CD14-positive monocyte (primary cell): ENCODE measurements at regions not wholly inside any gene's neighbourhood (a gene's known extent, or its start where the extent isn't known, plus 50 kb on each side); places are given as distances from the start of the nearest gene placed in this dataset.

Experiments used
- DNase-seq, 3 donors: peaks; one replicate each; pipeline ENCODE4 v3.0.0-alpha.2; 2011 to 2022
- H2AFZ ChIP-seq: 2 replicates; pipeline ENCODE4 v1.6.0; 2012; ENCODE audit warnings: mild to moderate bottlenecking, low read depth, low read length, inconsistent platforms; ENCODE audit not compliant: insufficient read depth, poor library complexity, severe bottlenecking
- H3K27ac ChIP-seq, 2 donors: 1 replicate in 1 of 2; 2 replicates in 1 of 2; pipeline ENCODE4 v1.5.1; 2012 to 2013; ENCODE audit warnings: low read length in 2 of 2, control low read depth in 1 of 2, inconsistent platforms in 1 of 2, low read depth in 1 of 2, mild to moderate bottlenecking in 1 of 2
- H3K27me3 ChIP-seq, 2 donors: one replicate each; pipeline versions ENCODE4 v1.6.0 to v1.6.1; 2011 to 2013; ENCODE audit warnings: low read length in 2 of 2; ENCODE audit not compliant: control insufficient read depth in 2 of 2, insufficient read depth in 2 of 2
- H3K36me3 ChIP-seq, 2 donors: replicated peaks in 1 of 2; 1 replicate in 1 of 2; 2 replicates in 1 of 2; pipeline versions ENCODE4 v1.5.1 to v1.6.1; 2012 to 2013; ENCODE audit warnings: low read length in 2 of 2, control low read depth in 1 of 2, inconsistent platforms in 1 of 2, mild to moderate bottlenecking in 1 of 2; ENCODE audit not compliant: insufficient read depth in 2 of 2, control insufficient read depth in 1 of 2
- H3K4me1 ChIP-seq, 2 donors: 1 replicate in 1 of 2; 2 replicates in 1 of 2; pipeline versions ENCODE4 v1.5.1 to v1.6.1; 2012 to 2013; ENCODE audit warnings: low read length in 2 of 2, control low read depth in 1 of 2, inconsistent platforms in 1 of 2, mild to moderate bottlenecking in 1 of 2, moderate library complexity in 1 of 2; ENCODE audit not compliant: insufficient read depth in 2 of 2, control insufficient read depth in 1 of 2
- H3K4me2 ChIP-seq: replicated peaks from 2 replicates; pipeline ENCODE3; 2012; ENCODE audit warnings: low read length, moderate library complexity, mild to moderate bottlenecking; ENCODE audit not compliant: poor library complexity, severe bottlenecking; ENCODE audit errors: extremely low read depth
- H3K4me3 ChIP-seq, 3 experiments: fragments of 200-600 bp in 1 of 3; sonication (generic) in 1 of 3; replicated peaks in 1 of 3; 1 replicate in 2 of 3; 2 replicates in 1 of 3; pipeline ENCODE4 v1.5.1; 2011 to 2013; ENCODE audit warnings: low read length in 3 of 3, mild to moderate bottlenecking in 3 of 3, control low read depth in 2 of 3, low read depth in 2 of 3, inconsistent platforms in 1 of 3, moderate library complexity in 1 of 3
- H3K79me2 ChIP-seq: 2 replicates; pipeline ENCODE4 v1.6.0; 2012; ENCODE audit warnings: mild to moderate bottlenecking, control low read depth, inconsistent platforms, low read length, moderate library complexity; ENCODE audit not compliant: insufficient read depth
- H3K9ac ChIP-seq: 2 replicates; pipeline ENCODE4 v1.6.0; 2017; ENCODE audit warnings: low read length, mild to moderate bottlenecking; ENCODE audit not compliant: insufficient read depth, poor library complexity, severe bottlenecking
- H3K9me3 ChIP-seq, 2 donors: replicated peaks in 1 of 2; 1 replicate in 1 of 2; 2 replicates in 1 of 2; pipeline versions ENCODE4 v1.5.1 to v1.6.1; 2012 to 2013; ENCODE audit warnings: low read length in 2 of 2, control low read depth in 1 of 2; ENCODE audit not compliant: control insufficient read depth in 1 of 2, insufficient read depth in 1 of 2
- H4K20me1 ChIP-seq: 2 replicates; pipeline ENCODE4 v1.6.0; 2012; ENCODE audit warnings: mild to moderate bottlenecking, low read length, control low read depth, moderate library complexity; ENCODE audit not compliant: insufficient read depth
- H3K27ac Mint-ChIP-seq, 7 donors: one replicate each; pipeline ENCODE4 v1.8.0; 2020; ENCODE audit warnings: mild to moderate bottlenecking in 7 of 7, mixed read lengths in 7 of 7, moderate library complexity in 6 of 7, inconsistent platforms in 2 of 7
- H3K27me3 Mint-ChIP-seq, 3 donors: one replicate each; pipeline ENCODE4 v1.8.0; 2021 to 2022; ENCODE audit warnings: low read depth in 3 of 3, mild to moderate bottlenecking in 3 of 3, mixed read lengths in 3 of 3, moderate library complexity in 3 of 3, inconsistent platforms in 1 of 3
- H3K36me3 Mint-ChIP-seq, 2 donors: one replicate each; pipeline ENCODE4 v1.8.0; 2020; ENCODE audit warnings: mixed read lengths in 2 of 2, inconsistent platforms in 1 of 2, mild to moderate bottlenecking in 1 of 2
- H3K4me1 Mint-ChIP-seq: one replicate; pipeline ENCODE4 v1.8.0; 2020; ENCODE audit warnings: mild to moderate bottlenecking, mixed read lengths
- H3K4me3 Mint-ChIP-seq, 2 donors: one replicate each; pipeline ENCODE4 v1.8.0; 2020; ENCODE audit warnings: mild to moderate bottlenecking in 2 of 2, mixed read lengths in 2 of 2, moderate library complexity in 1 of 2
- H3K9me3 Mint-ChIP-seq, 7 donors: one replicate each; pipeline ENCODE4 v1.8.0; 2020 to 2022; ENCODE audit warnings: mixed read lengths in 7 of 7, mild to moderate bottlenecking in 6 of 7, moderate library complexity in 6 of 7, inconsistent platforms in 2 of 7
- CTCF ChIP-seq: fragments of 200-600 bp; IDR thresholded peaks from one replicate; pipeline ENCODE4 v1.8.0; 2022; ENCODE audit warnings: antibody characterized with exemption, mild to moderate bottlenecking
- WGBS: methylation state at CpG from one replicate; pipeline ENCODE4 v1.1.5; 2013; ENCODE audit warnings: missing lambda C conversion rate; ENCODE audit not compliant: insufficient coverage; 5-methylcytosine and 5-hydroxymethylcytosine counted together
- intact Hi-C, 2 donors: fragments of 100-400 bp; cut with micrococcal nuclease; formaldehyde crosslinking; loops; one replicate each; pipeline versions ENCODE4 v1.15.0 to v1.15.1; 2023

- Mint-ChIP-seq H3K27ac (no peak overlapping the region), H3K36me3 (no peaks in the 10 kb centered on the region), H3K27me3 (peaks cover 0 to 7% (median 0%) of the 10 kb centered on the region in 3 donors), H3K9me3 (peaks cover 0 to 6% (median 2%) of the 10 kb centered on the region in 7 donors), H3K4me3 (no peak overlapping the region), H3K4me1 (peaks cover 14% of the 10 kb centered on the region)
- TF ChIP-seq CTCF = no peak
- Histone ChIP-seq H4K20me1 (no peaks in the 10 kb centered on the region), H3K27me3 (no peaks in the 10 kb centered on the region), H3K4me3 (no peak overlapping the region), H3K4me2 (no peak overlapping the region), H3K36me3 (no peaks in the 10 kb centered on the region), H3K79me2 (no peaks in the 10 kb centered on the region), H3K9ac (no peak overlapping the region), H3K4me1 (peaks cover 0 to 14% of the 10 kb centered on the region in 2 donors), H2AFZ (no peak overlapping the region), H3K27ac (no peak overlapping the region), H3K9me3 (no peaks in the 10 kb centered on the region)
- DNase-seq = no peak
- 86% methylated on average over 4 of the region's 6 CpGs for WGBS
- intact Hi-C loops = no loop called here
Measured at GRCh38 chr7:7114575-7115291, 67.6 kb upstream of the C1GALT1 start.

GRCh38 chr7:7117935-7118586 lies 64.3 kb upstream of the C1GALT1 start:
- no peak for DNase-seq
- no peak for TF ChIP-seq CTCF
- no peak overlapping the region for H2AFZ ChIP-seq
- Mint-ChIP-seq H3K4me1 (peaks cover 26% of the 10 kb centered on the region), H3K9me3 (peaks cover 0 to under 1% (median 0%) of the 10 kb centered on the region in 7 donors), H3K4me3 (no peak overlapping the region), H3K27ac (no peak overlapping the region), H3K27me3 (peaks cover 0 to 4% (median 0%) of the 10 kb centered on the region in 3 donors), H3K36me3 (no peaks in the 10 kb centered on the region)
- H4K20me1 ChIP-seq = no peaks in the 10 kb centered on the region
- no peak overlapping the region for H3K27ac ChIP-seq
- no peak overlapping the region for H3K4me2 ChIP-seq
- no peaks in the 10 kb centered on the region for H3K36me3 ChIP-seq
- no peaks in the 10 kb centered on the region for H3K79me2 ChIP-seq
- 97% methylated on average over 5 of the region's 10 CpGs for whole genome bisulfite sequencing
- H3K4me1 ChIP-seq = peaks cover 16 to 34% of the 10 kb centered on the region in 2 donors
- no peak overlapping the region for H3K9ac ChIP-seq
- no peaks in the 10 kb centered on the region for H3K27me3 ChIP-seq
- intact Hi-C loops = no loop called here
- H3K4me3 ChIP-seq = no peak overlapping the region
- H3K9me3 ChIP-seq = no peaks in the 10 kb centered on the region
